Endodermal cell (in vitro differentiated cells): ENCODE measurements at regions not wholly inside any gene's neighbourhood (a gene's known extent, or its start where the extent isn't known, plus 50 kb on each side); places are given as distances from the start of the nearest gene placed in this dataset.

Experiments used
- DNase-seq: peaks from one replicate; pipeline ENCODE4 v3.0.0-alpha.2; 2017
- H3K27ac ChIP-seq: 2 replicates; pipeline ENCODE4 v1.5.1; 2013; ENCODE audit warnings: mild to moderate bottlenecking, low read depth, low read length, moderate library complexity
- H3K27me3 ChIP-seq: 2 replicates; pipeline ENCODE4 v1.6.1; 2013; ENCODE audit warnings: mild to moderate bottlenecking, low read length, moderate library complexity; ENCODE audit not compliant: insufficient read depth, control insufficient read depth, poor library complexity, severe bottlenecking
- H3K36me3 ChIP-seq: 2 replicates; pipeline ENCODE4 v1.7.0; 2013; ENCODE audit warnings: mild to moderate bottlenecking, low read length, moderate library complexity; ENCODE audit not compliant: control insufficient read depth, insufficient read depth
- H3K4me1 ChIP-seq: one replicate; pipeline ENCODE4 v1.7.0; 2013; ENCODE audit warnings: low read length; ENCODE audit not compliant: control insufficient read depth, insufficient read depth
- H3K4me3 ChIP-seq: 2 replicates; pipeline ENCODE4 v1.5.1; 2013; ENCODE audit warnings: mild to moderate bottlenecking, low read length, moderate library complexity
- H3K9ac ChIP-seq: 2 replicates; pipeline ENCODE4 v1.6.1; 2013; ENCODE audit warnings: mild to moderate bottlenecking, low read length, moderate library complexity; ENCODE audit not compliant: poor library complexity, severe bottlenecking; ENCODE audit errors: extremely low read depth
- H3K9me3 ChIP-seq: 2 replicates; pipeline ENCODE4 v1.6.1; 2013; ENCODE audit warnings: mild to moderate bottlenecking, low read length, moderate library complexity; ENCODE audit not compliant: control insufficient read depth
- H3K27ac Mint-ChIP-seq: 2 replicates; pipeline ENCODE4 v1.8.0; 2020; ENCODE audit warnings: mixed read lengths
- H3K27me3 Mint-ChIP-seq: 2 replicates; pipeline ENCODE4 v1.8.0; 2021; ENCODE audit warnings: mild to moderate bottlenecking, mixed read lengths; ENCODE audit not compliant: insufficient read depth
- H3K36me3 Mint-ChIP-seq: 2 replicates; pipeline ENCODE4 v1.8.0; 2020; ENCODE audit warnings: low read depth, mixed read lengths
- H3K4me1 Mint-ChIP-seq: 2 replicates; pipeline ENCODE4 v1.8.0; 2020; ENCODE audit warnings: mixed read lengths
- H3K4me3 Mint-ChIP-seq: 2 replicates; pipeline ENCODE4 v1.8.0; 2020; ENCODE audit warnings: mild to moderate bottlenecking, moderate library complexity, mixed read lengths
- H3K9me3 Mint-ChIP-seq: 2 replicates; pipeline ENCODE4 v1.8.0; 2020; ENCODE audit warnings: mild to moderate bottlenecking, mixed read lengths
- WGBS, 2 experiments: methylation state at CpG; one replicate each; pipeline versions ENCODE4 v1.1.5 to v1.1.7; 2013; ENCODE audit warnings: missing lambda C conversion rate in 2 of 2, mixed read lengths in 1 of 2; ENCODE audit not compliant: insufficient coverage in 1 of 2, insufficient read length in 1 of 2; 5-methylcytosine and 5-hydroxymethylcytosine counted together
- TF ChIP-seq, protein P1 (sequence below): fragments of 200-600 bp; sonication (generic); conservative IDR thresholded peaks from 2 replicates; pipeline ENCODE4 v1.5.0; 2021; ENCODE audit warnings: antibody characterized with exemption, mild to moderate bottlenecking

GRCh38 chr12:92596383-92596782, 106.4 kb upstream of the PLEKHG7 start:
- WGBS, 2 experiments = 92 to 100% methylated on average over 5 to 7 of the region's 7 CpGs
- H3K4me3 ChIP-seq = no peak overlapping the region
- no peak overlapping the region for H3K27ac ChIP-seq
- H3K27me3 ChIP-seq = no peaks in the 10 kb centered on the region
- Mint-ChIP-seq H3K36me3 (peaks cover 6% of the 10 kb centered on the region), H3K4me1 (peaks cover 4% of the 10 kb centered on the region), H3K4me3 (no peak overlapping the region), H3K27ac (no peak overlapping the region), H3K27me3 (no peaks in the 10 kb centered on the region), H3K9me3 (peaks cover 31% of the 10 kb centered on the region)
- peaks cover 28% of the 10 kb centered on the region for H3K9me3 ChIP-seq
- no peak for DNase-seq
- H3K36me3 ChIP-seq = no peaks in the 10 kb centered on the region
- H3K4me1 ChIP-seq = no peaks in the 10 kb centered on the region
- TF ChIP-seq, protein P1, sequence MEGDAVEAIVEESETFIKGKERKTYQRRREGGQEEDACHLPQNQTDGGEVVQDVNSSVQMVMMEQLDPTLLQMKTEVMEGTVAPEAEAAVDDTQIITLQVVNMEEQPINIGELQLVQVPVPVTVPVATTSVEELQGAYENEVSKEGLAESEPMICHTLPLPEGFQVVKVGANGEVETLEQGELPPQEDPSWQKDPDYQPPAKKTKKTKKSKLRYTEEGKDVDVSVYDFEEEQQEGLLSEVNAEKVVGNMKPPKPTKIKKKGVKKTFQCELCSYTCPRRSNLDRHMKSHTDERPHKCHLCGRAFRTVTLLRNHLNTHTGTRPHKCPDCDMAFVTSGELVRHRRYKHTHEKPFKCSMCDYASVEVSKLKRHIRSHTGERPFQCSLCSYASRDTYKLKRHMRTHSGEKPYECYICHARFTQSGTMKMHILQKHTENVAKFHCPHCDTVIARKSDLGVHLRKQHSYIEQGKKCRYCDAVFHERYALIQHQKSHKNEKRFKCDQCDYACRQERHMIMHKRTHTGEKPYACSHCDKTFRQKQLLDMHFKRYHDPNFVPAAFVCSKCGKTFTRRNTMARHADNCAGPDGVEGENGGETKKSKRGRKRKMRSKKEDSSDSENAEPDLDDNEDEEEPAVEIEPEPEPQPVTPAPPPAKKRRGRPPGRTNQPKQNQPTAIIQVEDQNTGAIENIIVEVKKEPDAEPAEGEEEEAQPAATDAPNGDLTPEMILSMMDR = no peak
- H3K9ac ChIP-seq = no peak overlapping the region

- no peak overlapping the region for H3K4me3 ChIP-seq
- no peak overlapping the region for H3K27ac ChIP-seq
- Mint-ChIP-seq H3K9me3 (peaks cover 25% of the 10 kb centered on the region), H3K4me3 (no peak overlapping the region), H3K27ac (no peak overlapping the region), H3K4me1 (no peaks in the 10 kb centered on the region), H3K36me3 (peaks cover 3% of the 10 kb centered on the region), H3K27me3 (no peaks in the 10 kb centered on the region)
- no peak for DNase-seq
- H3K36me3 ChIP-seq = no peaks in the 10 kb centered on the region
- no peaks in the 10 kb centered on the region for H3K27me3 ChIP-seq
- peaks cover 24% of the 10 kb centered on the region for H3K9me3 ChIP-seq
- 75% methylated on average over 1 of the region's 1 CpG; no CpG with 5 or more reads in 1 of the 2 experiments for WGBS, 2 experiments
- no peak overlapping the region for H3K9ac ChIP-seq
- TF ChIP-seq, protein P1 = no peak
- H3K4me1 ChIP-seq = no peaks in the 10 kb centered on the region
These were observed 107.1 kb upstream of the PLEKHG7 start for GRCh38 chr12:92595663-92596062.

DNA sequence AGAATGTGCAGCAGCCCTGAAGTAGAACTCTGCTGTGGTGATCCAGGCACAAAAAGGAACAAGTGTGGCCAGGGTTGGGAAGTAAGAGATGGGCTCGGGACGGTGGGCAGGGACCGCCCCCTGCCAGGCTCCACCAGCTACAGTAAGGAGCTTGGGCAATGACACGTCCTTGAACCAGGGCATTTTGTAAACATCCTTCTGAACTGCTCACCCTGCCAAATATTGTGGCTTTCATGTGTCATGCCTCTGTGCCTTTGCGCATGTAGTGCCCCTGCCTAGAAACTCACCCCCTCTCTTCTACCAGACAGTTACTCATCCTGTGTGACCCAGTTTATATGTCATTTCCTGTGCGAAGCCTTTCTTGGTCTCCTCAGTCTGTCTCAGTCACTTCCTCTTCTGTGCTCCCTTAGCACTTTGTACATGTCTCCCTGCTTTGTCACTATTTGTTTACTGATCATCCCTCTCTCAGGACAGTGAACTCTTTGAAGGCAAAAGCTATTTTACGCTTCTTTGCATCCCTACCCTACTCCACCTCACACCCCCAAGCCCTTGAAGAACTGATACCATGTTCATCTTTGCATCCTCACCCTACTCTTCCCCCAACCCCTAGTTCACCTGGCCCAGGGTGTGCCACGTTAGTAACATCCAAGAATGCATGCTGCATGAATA, 108.9 kb upstream of the PLEKHG7 start:
- Mint-ChIP-seq H3K4me3 (no peak overlapping the region), H3K4me1 (no peaks in the 10 kb centered on the region), H3K27ac (no peak overlapping the region), H3K9me3 (peaks cover 7% of the 10 kb centered on the region), H3K36me3 (no peaks in the 10 kb centered on the region), H3K27me3 (no peaks in the 10 kb centered on the region)
- H3K4me1 ChIP-seq = no peaks in the 10 kb centered on the region
- H3K27ac ChIP-seq = no peak overlapping the region
- WGBS, 2 experiments = 87 to 90% methylated on average over 6 to 8 of the region's 8 CpGs
- DNase-seq = no peak
- H3K4me3 ChIP-seq = no peak overlapping the region
- peaks cover 6% of the 10 kb centered on the region for H3K9me3 ChIP-seq
- TF ChIP-seq, protein P1 = no peak
- no peaks in the 10 kb centered on the region for H3K27me3 ChIP-seq
- H3K36me3 ChIP-seq = no peaks in the 10 kb centered on the region
- no peak overlapping the region for H3K9ac ChIP-seq
